H9 (cell line): ENCODE measurements at regions not wholly inside any gene's neighbourhood (a gene's known extent, or its start where the extent isn't known, plus 50 kb on each side); places are given as distances from the start of the nearest gene placed in this dataset.

Experiments used
- DNase-seq: peaks from one replicate; pipeline ENCODE4 v3.0.0-alpha.2; 2017
- H2AFZ ChIP-seq: one replicate; pipeline ENCODE4 v1.6.1; 2013; ENCODE audit warnings: mild to moderate bottlenecking, low read length, control low read depth, moderate library complexity
- H2AK5ac ChIP-seq: 2 replicates; pipeline ENCODE4 v1.6.1; 2013; ENCODE audit warnings: low read length, control low read depth, mixed read lengths; ENCODE audit not compliant: insufficient read length
- H2BK120ac ChIP-seq: one replicate; pipeline ENCODE4 v1.6.1; 2013; ENCODE audit warnings: low read depth, mild to moderate bottlenecking, low read length, control low read depth, inconsistent platforms; ENCODE audit not compliant: poor library complexity, severe bottlenecking
- H2BK12ac ChIP-seq: 2 replicates; pipeline ENCODE4 v1.6.1; 2013; ENCODE audit warnings: low read length, control low read depth, mixed read lengths, low read depth; ENCODE audit not compliant: insufficient read length
- H2BK15ac ChIP-seq: 2 replicates; pipeline ENCODE4 v1.6.1; 2013; ENCODE audit warnings: low read depth, low read length, control low read depth
- H2BK20ac ChIP-seq: one replicate; pipeline ENCODE4 v1.6.1; 2013; ENCODE audit warnings: low read depth, mild to moderate bottlenecking, low read length, control low read depth, inconsistent platforms; ENCODE audit not compliant: poor library complexity, severe bottlenecking
- H2BK5ac ChIP-seq: 2 replicates; pipeline ENCODE4 v1.6.1; 2013; ENCODE audit warnings: low read length, control low read depth, mixed read lengths; ENCODE audit not compliant: insufficient read length
- H3K14ac ChIP-seq: 2 replicates; pipeline ENCODE4 v1.6.1; 2013; ENCODE audit warnings: low read length, control low read depth; ENCODE audit not compliant: insufficient read depth
- H3K18ac ChIP-seq: 2 replicates; pipeline ENCODE4 v1.6.1; 2013; ENCODE audit warnings: low read depth, mild to moderate bottlenecking, mixed read lengths, low read length, control low read depth; ENCODE audit not compliant: insufficient read length
- H3K23ac ChIP-seq: 2 replicates; pipeline ENCODE4 v1.6.1; 2013; ENCODE audit warnings: low read length, control low read depth, mixed read lengths, low read depth; ENCODE audit not compliant: insufficient read length
- H3K23me2 ChIP-seq: 2 replicates; pipeline ENCODE4 v1.6.1; 2013; ENCODE audit warnings: low read depth, mild to moderate bottlenecking, mixed read lengths, low read length, control low read depth; ENCODE audit not compliant: insufficient read length, poor library complexity, severe bottlenecking
- H3K27ac ChIP-seq: 2 replicates; pipeline ENCODE4 v1.5.1; 2013; ENCODE audit warnings: low read length, control low read depth, mixed read lengths, low read depth; ENCODE audit not compliant: insufficient read length
- H3K27me3 ChIP-seq: 2 replicates; pipeline ENCODE4 v1.6.1; 2013; ENCODE audit warnings: low read length, control low read depth, inconsistent platforms; ENCODE audit not compliant: insufficient read depth
- H3K4ac ChIP-seq: 2 replicates; pipeline ENCODE4 v1.6.1; 2013; ENCODE audit warnings: low read depth, mild to moderate bottlenecking, control low read depth, inconsistent platforms, low read length, moderate library complexity
- H3K4me1 ChIP-seq: 2 replicates; pipeline ENCODE4 v1.6.1; 2013; ENCODE audit warnings: low read length, control low read depth, inconsistent platforms; ENCODE audit not compliant: insufficient read depth
- H3K4me2 ChIP-seq: 2 replicates; pipeline ENCODE4 v1.6.1; 2013; ENCODE audit warnings: low read length, control low read depth, mixed read lengths; ENCODE audit not compliant: insufficient read length, insufficient read depth
- H3K56ac ChIP-seq: 2 replicates; pipeline ENCODE4 v1.6.1; 2013; ENCODE audit warnings: low read depth, mild to moderate bottlenecking, mixed read lengths, low read length, control low read depth; ENCODE audit not compliant: insufficient read length
- H3K79me1 ChIP-seq: 2 replicates; pipeline ENCODE4 v1.6.1; 2013; ENCODE audit warnings: low read depth, mild to moderate bottlenecking, moderate library complexity, low read length, control low read depth, inconsistent platforms; ENCODE audit not compliant: insufficient read depth, poor library complexity, severe bottlenecking
- H3K79me2 ChIP-seq: 2 replicates; pipeline ENCODE4 v1.6.1; 2013; ENCODE audit warnings: low read length, control low read depth, inconsistent platforms; ENCODE audit not compliant: insufficient read depth
- H3K9ac ChIP-seq: 2 replicates; pipeline ENCODE4 v1.6.1; 2013; ENCODE audit warnings: low read length, control low read depth, mixed read lengths; ENCODE audit not compliant: insufficient read length; ENCODE audit errors: extremely low read depth
- H3K9me3 ChIP-seq: one replicate; pipeline ENCODE4 v1.6.1; 2013; ENCODE audit warnings: low read depth, low read length, inconsistent platforms; ENCODE audit not compliant: control insufficient read depth
- H3T11ph ChIP-seq: one replicate; pipeline ENCODE4 v1.6.1; 2013; ENCODE audit warnings: mild to moderate bottlenecking, low read length, control low read depth, inconsistent platforms
- H4K20me1 ChIP-seq: one replicate; pipeline ENCODE4 v1.6.1; 2013; ENCODE audit not compliant: control insufficient read depth, insufficient read length, insufficient read depth
- H4K5ac ChIP-seq: 2 replicates; pipeline ENCODE4 v1.6.1; 2013; ENCODE audit warnings: low read depth, mild to moderate bottlenecking, mixed read lengths, low read length, control low read depth; ENCODE audit not compliant: insufficient read length
- H4K8ac ChIP-seq: replicated peaks from 2 replicates; pipeline ENCODE4 v1.6.1; 2013; ENCODE audit warnings: low read length, control low read depth, mixed read lengths, low read depth; ENCODE audit not compliant: insufficient read length
- H4K91ac ChIP-seq: 2 replicates; pipeline ENCODE4 v1.6.1; 2013; ENCODE audit warnings: low read depth, mild to moderate bottlenecking, moderate library complexity, mixed read lengths, low read length, control low read depth; ENCODE audit not compliant: insufficient read length
- H3K27ac Mint-ChIP-seq, 3 experiments: 2 replicates in 2 of 3; 3 replicates in 1 of 3; pipeline ENCODE4 v1.8.0; 2020 to 2021; ENCODE audit warnings: mixed read lengths in 3 of 3, mild to moderate bottlenecking in 1 of 3, moderate library complexity in 1 of 3
- H3K27me3 Mint-ChIP-seq: 2 replicates; pipeline ENCODE4 v1.8.0; 2021; ENCODE audit warnings: low read depth, mild to moderate bottlenecking, moderate library complexity, mixed read lengths
- H3K36me3 Mint-ChIP-seq, 3 experiments: 2 replicates in 2 of 3; 3 replicates in 1 of 3; pipeline ENCODE4 v1.8.0; 2020 to 2021; ENCODE audit warnings: low read depth in 3 of 3, mixed read lengths in 3 of 3; ENCODE audit not compliant: insufficient read depth in 1 of 3
- H3K4me1 Mint-ChIP-seq, 2 experiments: 2 replicates each; pipeline ENCODE4 v1.8.0; 2020; ENCODE audit warnings: mixed read lengths in 2 of 2
- H3K4me3 Mint-ChIP-seq, 2 experiments: 2 replicates in 1 of 2; 3 replicates in 1 of 2; pipeline ENCODE4 v1.8.0; 2020 to 2021; ENCODE audit warnings: mild to moderate bottlenecking in 2 of 2, mixed read lengths in 2 of 2, moderate library complexity in 1 of 2
- H3K9me3 Mint-ChIP-seq, 2 experiments: 2 replicates in 1 of 2; 3 replicates in 1 of 2; pipeline ENCODE4 v1.8.0; 2020; ENCODE audit warnings: mild to moderate bottlenecking in 2 of 2, mixed read lengths in 2 of 2, moderate library complexity in 1 of 2
- CTCF ChIP-seq: fragments of 200-600 bp; sonication (generic); conservative IDR thresholded peaks from 3 replicates; pipeline ENCODE4 v1.8.0; 2021; ENCODE audit warnings: antibody characterized with exemption, mild to moderate bottlenecking
- WGBS: extraction: QIAGEN DNeasy Blood & Tissue Kit; methylation state at CpG from one replicate; pipeline ENCODE4 v1.1.7; 2013; ENCODE audit warnings: missing lambda C conversion rate, low lambda C conversion rate, mixed read lengths; ENCODE audit not compliant: insufficient read length; ENCODE audit errors: extremely low coverage; 5-methylcytosine and 5-hydroxymethylcytosine counted together

- H2BK20ac ChIP-seq: no peak overlapping the region
- no peaks in the 10 kb centered on the region for H3K9me3 Mint-ChIP-seq
- no peak overlapping the region for H4K8ac ChIP-seq
- H3K9me3 ChIP-seq: no peaks in the 10 kb centered on the region
- H2AK5ac ChIP-seq: no peak overlapping the region
- H3K56ac ChIP-seq: no peak overlapping the region
- H3K18ac ChIP-seq: no peak overlapping the region
- no peaks in the 10 kb centered on the region for H3K79me1 ChIP-seq
- no peaks in the 10 kb centered on the region for H3K79me2 ChIP-seq
- DNase-seq: no peak
- no peak overlapping the region for H3K4me3 Mint-ChIP-seq
- no CpG with 5 or more reads among the region's 1 CpG for WGBS
- no peak for TF ChIP-seq CTCF
- H4K20me1 ChIP-seq: no peaks in the 10 kb centered on the region
- no peaks in the 10 kb centered on the region for H3K23me2 ChIP-seq
- no peak overlapping the region for H3K27ac Mint-ChIP-seq
- H3K14ac ChIP-seq: no peak overlapping the region
- no peak overlapping the region for H3K9ac ChIP-seq
- H3K4me2 ChIP-seq: no peak overlapping the region
- no peak overlapping the region for H3K27ac ChIP-seq
- H2BK12ac ChIP-seq: no peak overlapping the region
- no peak overlapping the region for H3T11ph ChIP-seq
- no peaks in the 10 kb centered on the region for H3K4me1 ChIP-seq
- H3K23ac ChIP-seq: no peak overlapping the region
- H2BK15ac ChIP-seq: no peak overlapping the region
- H3K27me3 Mint-ChIP-seq: peaks cover 20% of the 10 kb centered on the region
- no peak overlapping the region for H2AFZ ChIP-seq
- H2BK120ac ChIP-seq: no peak overlapping the region
- no peak overlapping the region for H2BK5ac ChIP-seq
- no peak overlapping the region for H4K91ac ChIP-seq
- no peak overlapping the region for H4K5ac ChIP-seq
- H3K4ac ChIP-seq: no peak overlapping the region
- no peaks in the 10 kb centered on the region for H3K36me3 Mint-ChIP-seq
- peaks cover under 1 to 2% of the 10 kb centered on the region in 2 experiments; a peak in 2 of 4 replicates for H3K4me1 Mint-ChIP-seq
- H3K27me3 ChIP-seq: no peaks in the 10 kb centered on the region; the same call in 1 of the 2 replicates
Observed at GRCh38 chr1:48079096-48079495, 81.9 kb upstream of the TRABD2B start.
